HG02885 (cell line): ENCODE measurements at regions not wholly inside any gene's neighbourhood (a gene's known extent, or its start where the extent isn't known, plus 50 kb on each side); places are given as distances from the start of the nearest gene placed in this dataset.
"Not testable (repeated sequence)": the region's sequence is repeated elsewhere in the genome, so short reads cannot be mapped to it uniquely, and the experiment has no call there.

Experiments used
- ATAC-seq: cut with Tn5 transposase; IDR thresholded peaks from one replicate; pipeline ENCODE4 v1.9.1; 2021; ENCODE audit warnings: mild to moderate bottlenecking; ENCODE audit not compliant: unreplicated experiment, poor library complexity

GRCh38 chr10:106114656-106115186, 1049.8 kb downstream of the SORCS1 start:
- ATAC-seq, result no peak

DNA sequence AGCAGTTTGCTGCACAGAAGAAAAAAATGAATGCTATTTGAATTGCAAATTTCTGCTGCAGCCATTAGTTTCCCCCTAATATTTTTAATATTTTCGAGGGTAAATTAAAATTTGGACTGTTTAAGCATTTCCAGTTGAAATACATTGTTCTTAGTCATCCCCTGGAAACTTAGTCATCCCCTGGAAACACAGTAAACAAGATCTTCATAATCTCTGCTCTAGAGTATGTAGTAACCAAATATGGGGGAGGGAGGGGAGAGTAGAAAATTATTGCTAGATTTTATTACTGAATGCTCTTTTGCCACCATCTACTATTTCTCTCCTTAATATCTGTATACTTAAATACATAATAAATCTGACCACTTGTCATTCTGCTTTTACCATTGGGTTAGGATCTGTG, 1053.3 kb downstream of the SORCS1 start:
- no peak for ATAC-seq

GRCh38 chr10:106107706-106108105, 1056.8 kb downstream of the SORCS1 start:
- no peak for ATAC-seq

DNA sequence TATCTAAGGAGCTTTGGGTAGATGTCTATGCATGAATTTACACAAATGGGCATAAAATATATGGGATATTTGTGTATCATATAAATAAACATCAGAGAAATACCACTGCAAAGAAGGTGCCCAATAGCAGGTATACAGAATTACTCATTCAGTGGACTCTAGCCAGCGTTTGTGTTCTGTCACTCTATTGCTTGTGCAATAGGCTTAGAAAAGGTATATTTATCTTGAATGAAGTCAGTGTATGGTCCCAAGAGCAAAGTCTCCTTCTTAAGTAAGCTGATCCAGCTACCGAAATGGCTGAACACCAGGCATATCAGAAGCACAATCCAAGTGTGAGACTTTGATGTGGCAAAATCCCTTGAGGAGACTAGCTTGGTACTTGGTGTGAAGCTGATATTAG, 1058.4 kb downstream of the SORCS1 start:
- ATAC-seq, result no peak

DNA sequence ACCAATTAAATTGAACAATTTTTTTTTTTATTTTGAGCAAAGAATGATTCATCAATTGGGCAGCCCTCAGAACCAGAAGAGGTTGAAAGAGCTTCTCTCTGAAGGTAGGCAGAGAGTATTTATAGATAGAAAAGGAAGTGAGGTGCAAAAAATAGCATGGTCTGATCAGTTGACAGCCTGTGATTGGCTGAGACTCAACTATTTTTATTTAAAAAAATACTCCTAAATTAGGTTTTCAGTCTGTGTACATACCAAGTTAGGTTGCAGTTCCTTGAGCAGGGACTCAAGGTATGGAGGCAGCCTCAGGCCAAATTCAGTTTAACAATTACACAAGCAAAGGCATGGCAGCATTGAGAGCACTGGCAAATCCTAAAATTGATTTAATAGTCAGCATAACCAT, 1074.7 kb downstream of the SORCS1 start:
- ATAC-seq, result no peak

GRCh38 chr10:106086391-106086790, 1078.1 kb downstream of the SORCS1 start:
- no peak for ATAC-seq

- ATAC-seq, result no peak
These were observed 1080.9 kb downstream of the SORCS1 start for GRCh38 chr10:106083572-106083971.

DNA sequence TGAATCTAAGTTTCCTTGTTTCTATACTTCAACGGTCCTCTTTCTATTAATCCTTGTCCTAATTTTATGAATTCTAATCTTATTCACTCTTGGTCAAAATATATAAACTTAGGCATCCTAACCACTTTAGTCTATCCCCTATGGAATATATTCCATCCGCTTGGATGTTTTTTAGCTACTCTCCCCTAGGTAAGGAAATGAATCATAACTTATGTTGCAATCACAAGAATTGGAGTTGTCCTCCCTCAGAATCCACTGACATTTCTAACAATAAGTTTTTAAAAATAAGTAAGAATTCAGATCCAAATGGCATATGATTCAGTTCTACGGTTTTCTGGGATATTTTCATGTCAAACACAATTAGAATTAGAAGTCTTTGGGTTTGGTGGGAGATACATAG, 1081.6 kb downstream of the SORCS1 start:
- ATAC-seq, result no peak

- ATAC-seq, result no peak
These were observed 1085.5 kb downstream of the SORCS1 start for GRCh38 chr10:106078895-106079576.

- ATAC-seq, result no peak
These were observed 1088.0 kb downstream of the SORCS1 start for GRCh38 chr10:106076496-106076895.

DNA sequence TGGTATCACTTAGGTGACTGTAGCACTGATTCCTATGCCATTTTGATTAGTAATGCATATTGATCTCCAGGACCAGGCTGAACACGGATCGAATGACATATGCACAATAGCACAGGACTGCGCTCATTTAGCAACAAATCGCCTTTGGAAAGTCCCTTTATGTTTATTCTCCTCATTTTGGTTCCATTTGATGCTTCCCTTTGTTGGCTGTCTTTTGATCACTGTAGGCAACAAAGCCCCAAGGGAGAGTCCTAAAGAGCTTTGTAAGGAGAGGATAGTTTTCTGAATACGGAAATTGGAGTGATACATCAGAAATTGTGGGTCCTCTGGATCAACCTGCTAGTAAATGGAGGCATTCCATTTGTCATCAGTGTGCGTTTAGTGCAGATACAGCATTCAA, 1111.4 kb downstream of the SORCS1 start:
- no peak for ATAC-seq

GRCh38 chr10:106044503-106044902, 1120.0 kb downstream of the SORCS1 start:
- no peak for ATAC-seq

GRCh38 chr10:106043863-106044262, 1120.6 kb downstream of the SORCS1 start:
- no peak for ATAC-seq

DNA sequence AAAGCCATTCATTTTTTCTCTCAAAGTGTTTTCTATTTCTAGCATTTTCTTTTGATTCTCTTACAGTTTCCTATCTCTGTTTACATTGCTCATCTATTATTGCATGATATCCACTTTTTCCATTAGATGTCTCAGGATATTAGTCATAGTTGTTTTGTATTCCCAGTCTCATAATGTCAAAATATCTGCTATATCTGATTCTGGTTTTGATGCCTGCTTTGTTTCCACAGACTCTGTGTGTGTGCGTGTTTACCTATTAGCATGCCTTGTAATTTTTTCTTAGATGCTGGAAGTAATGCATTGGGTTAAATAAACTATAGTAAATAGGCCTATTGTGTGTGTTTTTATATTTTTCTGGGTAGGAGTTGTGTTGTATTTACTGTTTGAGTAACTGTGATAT, 1126.3 kb downstream of the SORCS1 start:
- ATAC-seq, result no peak

DNA sequence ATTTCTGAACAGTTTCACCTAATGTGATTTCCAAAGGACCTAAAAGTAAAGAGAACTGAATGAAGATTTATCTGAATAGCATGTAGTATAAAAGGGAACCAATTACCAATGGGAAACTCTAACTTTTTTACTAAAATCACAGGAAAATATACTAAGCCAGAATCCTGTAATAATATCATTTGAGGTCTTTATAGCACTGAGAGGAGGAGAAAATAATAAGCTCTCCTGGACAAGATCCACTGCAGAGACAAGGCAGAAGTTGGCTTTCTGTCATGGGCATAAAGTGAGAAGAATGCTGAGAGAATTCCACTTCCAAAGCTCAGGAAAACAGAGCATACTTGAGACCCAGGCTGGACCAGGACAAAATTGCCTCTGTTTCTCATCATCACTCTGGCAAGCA, 1131.4 kb downstream of the SORCS1 start:
- ATAC-seq, result no peak

DNA sequence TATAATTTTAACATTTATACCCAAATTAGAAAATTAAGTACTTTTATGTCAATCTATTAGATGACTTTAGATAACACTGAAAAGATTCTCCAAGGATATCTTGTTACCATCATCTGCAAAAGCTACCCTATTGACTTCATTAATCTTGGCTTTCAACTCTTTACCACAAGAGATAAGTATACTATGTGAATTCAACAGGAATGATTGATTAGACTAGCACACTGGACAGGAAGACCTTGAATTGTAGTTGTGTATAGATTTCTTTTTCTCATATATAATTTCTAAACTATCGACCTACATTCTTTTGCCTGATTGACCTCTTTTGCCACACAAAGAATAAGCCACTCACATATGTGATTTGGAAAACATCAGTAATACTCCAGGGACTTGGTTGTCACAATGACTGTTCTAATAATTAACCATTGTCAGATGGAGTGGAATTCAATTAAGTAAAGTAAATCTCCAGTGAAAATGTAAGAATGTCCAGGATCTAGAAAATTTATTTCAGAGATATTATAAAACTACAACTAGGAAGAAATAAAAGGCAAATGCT, 1132.0 kb downstream of the SORCS1 start:
- ATAC-seq, result no peak

- no peak for ATAC-seq
These were observed 1137.3 kb downstream of the SORCS1 start for GRCh38 chr10:106027240-106027639.

DNA sequence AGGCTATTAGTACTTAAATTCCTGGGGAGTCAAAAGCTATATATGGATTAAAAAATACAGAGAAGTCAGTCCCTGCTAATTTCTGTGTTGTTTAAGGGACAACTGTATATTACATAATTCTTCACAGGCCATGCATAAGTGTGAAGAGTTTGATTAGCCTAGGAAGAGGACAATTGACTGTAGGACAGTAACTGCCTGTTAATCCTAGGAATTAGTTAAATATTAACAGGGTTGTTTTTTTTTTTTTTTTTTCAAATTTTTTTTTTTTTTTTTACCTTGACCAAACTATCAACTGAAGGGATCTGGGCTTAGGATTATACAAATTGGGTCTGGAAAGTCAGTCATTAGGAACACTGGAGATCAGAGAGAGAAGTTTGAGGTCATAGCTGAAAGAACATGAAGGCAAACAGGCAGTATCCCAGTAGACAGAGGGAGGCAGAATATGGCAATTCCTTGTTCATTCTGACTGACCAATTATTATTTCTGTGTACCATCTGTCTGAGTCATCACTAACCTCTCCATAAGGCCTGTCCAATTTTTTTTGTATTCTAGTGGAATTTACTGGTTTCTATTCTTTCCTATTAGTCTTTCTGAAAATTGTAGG, 1139.2 kb downstream of the SORCS1 start:
- ATAC-seq, result no peak

GRCh38 chr10:106023329-106023728, 1141.2 kb downstream of the SORCS1 start:
- ATAC-seq, result no peak

- ATAC-seq, result not testable (repeated sequence)
These were observed 1144.9 kb downstream of the SORCS1 start for GRCh38 chr10:106019559-106019958.

GRCh38 chr10:106015369-106016199, 1148.9 kb downstream of the SORCS1 start:
- ATAC-seq, result not testable (repeated sequence)
